HG03139 (cell line): ENCODE measurements at regions not wholly inside any gene's neighbourhood (a gene's known extent, or its start where the extent isn't known, plus 50 kb on each side); places are given as distances from the start of the nearest gene placed in this dataset.
"Not testable (repeated sequence)": the region's sequence is repeated elsewhere in the genome, so short reads cannot be mapped to it uniquely, and the experiment has no call there.

Experiments used
- ATAC-seq: cut with Tn5 transposase; IDR thresholded peaks from one replicate; pipeline ENCODE4 v1.9.1; 2021; ENCODE audit not compliant: unreplicated experiment

- peak; percentile 73 for ATAC-seq
These were observed 107.6 kb upstream of the CYRIA start for GRCh38 chr2:16773080-16773713.

DNA sequence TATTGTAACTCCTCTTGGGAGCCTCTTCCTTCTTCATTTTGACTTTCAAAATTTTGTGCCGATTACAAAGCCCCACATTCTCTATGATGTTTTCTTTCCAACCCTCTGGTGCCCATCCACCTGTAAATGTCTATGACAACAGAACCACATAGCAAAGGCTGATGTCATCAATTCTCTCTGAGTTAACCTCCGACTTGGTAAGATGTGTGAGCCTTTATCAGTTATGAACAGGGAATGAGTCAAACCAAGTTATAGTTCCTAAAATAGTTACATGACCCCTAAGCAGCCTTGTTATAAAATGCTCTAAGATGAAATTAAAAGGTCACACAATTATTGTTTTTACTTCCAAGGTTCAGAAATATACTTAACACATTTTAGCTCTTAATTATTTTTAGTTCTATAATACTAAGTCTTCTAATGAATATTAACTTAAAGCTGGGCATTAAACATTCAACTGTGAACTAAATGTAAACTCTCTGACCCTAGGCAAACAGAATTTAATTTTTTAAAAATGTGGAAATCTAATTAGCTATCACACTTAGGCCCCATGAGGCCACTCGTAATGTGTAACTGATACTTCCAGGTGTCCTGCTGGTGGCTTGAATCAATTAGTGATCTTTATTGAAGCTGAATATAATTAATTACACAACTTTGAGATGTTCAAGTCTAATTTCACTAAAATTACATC, 102.3 kb upstream of the CYRIA start:
- no peak for ATAC-seq

- ATAC-seq: no peak
These were observed 99.7 kb upstream of the CYRIA start for GRCh38 chr2:16765356-16765755.

DNA sequence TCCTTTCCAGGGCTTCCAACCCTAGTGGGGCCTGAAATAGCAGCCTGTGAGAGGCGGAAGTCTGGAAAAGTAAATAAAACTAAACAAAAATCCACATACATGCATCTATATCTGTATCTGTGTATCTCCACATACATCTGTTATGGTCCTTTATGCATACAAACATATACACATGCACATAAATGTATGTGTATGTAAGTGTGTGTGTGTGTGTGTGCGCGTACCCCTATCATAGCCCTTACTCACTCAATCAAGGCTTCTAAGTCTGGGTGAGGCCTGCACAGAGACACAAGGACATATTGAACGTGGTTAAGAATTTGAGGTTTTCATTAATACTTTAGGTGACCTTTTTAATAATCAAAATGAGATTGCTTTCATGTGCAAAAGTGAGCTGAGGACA, 98.9 kb upstream of the CYRIA start:
- ATAC-seq: no peak

DNA sequence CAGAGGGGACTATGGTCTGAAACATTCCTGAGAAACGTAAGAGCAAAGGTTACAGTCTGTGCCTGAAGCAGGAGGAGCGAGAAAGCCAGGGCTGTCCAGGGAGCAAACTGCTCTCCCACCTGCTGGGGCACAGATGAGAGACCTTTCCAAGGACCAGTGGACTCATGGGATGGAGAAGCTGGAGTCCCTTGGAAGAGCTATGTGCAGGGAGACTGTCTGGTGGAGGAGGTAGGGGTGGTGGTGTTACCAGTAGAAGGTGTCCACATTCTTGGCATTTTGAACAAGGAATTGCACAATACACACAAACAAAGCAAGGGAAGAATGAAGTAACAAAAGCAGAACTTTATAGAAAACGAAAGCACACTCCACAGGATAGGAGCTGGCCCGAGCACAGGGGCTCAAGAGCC, 97.9 kb upstream of the CYRIA start:
- no peak for ATAC-seq

- ATAC-seq: no peak
These were observed 97.4 kb upstream of the CYRIA start for GRCh38 chr2:16763056-16763455.

DNA sequence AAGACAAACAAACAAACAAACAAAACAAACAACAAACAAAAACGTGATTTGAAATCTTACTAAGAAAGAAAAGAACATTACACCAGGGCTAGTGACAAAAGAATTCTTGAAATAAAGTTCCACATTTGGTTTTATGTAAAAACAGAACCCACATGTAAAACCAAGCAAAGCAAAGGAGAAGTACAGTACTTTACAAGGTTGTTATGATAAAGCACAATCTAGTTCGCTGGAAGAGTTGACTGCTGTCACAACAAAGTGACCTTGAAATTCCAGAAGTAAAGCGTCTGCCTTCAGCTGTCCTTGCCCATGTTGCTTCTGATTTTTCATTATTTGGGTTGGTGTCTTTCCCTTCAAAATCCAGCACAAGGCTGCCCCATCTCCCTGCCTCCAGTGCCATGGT, 94.8 kb upstream of the CYRIA start:
- ATAC-seq: no peak

- peak; percentile 94 for ATAC-seq
These were observed 91.4 kb upstream of the CYRIA start for GRCh38 chr2:16756831-16757644.

GRCh38 chr2:16755442-16755841, 89.8 kb upstream of the CYRIA start:
- ATAC-seq: no peak

GRCh38 chr2:16753025-16753424, 87.4 kb upstream of the CYRIA start:
- not testable (repeated sequence) for ATAC-seq

DNA sequence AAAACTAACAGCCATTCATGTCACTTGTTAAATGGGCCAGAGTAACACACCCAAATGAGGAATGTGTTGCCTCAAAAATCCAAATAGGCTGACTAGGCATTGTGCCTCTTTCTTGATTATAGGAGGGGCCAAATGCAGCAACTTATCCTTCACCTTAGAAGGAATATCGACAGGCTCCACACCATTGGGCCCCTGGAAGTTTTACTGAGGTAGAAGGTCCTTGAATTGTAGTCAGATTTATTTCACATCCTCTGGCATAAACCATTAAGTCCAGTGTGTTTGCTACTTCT, 85.2 kb upstream of the CYRIA start:
- ATAC-seq: not testable (repeated sequence)

DNA sequence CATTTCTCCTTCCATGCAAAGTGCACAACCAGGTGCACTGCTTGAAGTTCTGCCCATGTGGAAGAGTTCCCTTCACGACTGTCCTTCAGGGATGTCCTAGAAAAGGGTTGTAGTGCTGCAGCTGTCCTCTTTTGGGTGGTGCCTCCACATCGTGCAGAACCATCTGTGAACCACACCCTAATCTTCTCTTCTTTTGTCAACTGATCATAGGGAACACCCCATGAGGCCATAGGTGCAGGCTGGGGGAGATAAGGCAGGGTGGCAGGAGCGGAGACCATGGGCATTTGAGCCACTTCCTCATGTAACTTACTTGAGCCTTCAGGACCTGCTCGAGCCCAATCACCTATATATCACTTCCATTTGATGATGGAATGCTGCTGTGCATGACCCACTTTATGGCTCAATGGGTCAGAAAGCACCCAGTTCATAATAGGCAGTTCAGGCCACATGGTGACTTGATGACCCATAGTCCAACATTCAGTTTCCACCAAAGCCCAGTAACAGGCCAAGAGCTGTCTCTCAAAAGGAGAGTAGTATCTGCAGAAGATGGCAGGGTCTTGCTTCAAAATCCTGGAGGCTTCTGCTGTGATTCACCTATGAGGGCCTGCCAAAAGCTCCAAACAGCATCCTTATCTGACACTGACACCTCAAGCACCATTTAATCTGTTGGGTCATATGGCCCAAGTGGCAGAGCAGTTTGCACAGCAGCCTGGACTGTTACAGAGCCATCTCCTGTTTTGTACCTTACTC, 84.7 kb upstream of the CYRIA start:
- no peak for ATAC-seq

DNA sequence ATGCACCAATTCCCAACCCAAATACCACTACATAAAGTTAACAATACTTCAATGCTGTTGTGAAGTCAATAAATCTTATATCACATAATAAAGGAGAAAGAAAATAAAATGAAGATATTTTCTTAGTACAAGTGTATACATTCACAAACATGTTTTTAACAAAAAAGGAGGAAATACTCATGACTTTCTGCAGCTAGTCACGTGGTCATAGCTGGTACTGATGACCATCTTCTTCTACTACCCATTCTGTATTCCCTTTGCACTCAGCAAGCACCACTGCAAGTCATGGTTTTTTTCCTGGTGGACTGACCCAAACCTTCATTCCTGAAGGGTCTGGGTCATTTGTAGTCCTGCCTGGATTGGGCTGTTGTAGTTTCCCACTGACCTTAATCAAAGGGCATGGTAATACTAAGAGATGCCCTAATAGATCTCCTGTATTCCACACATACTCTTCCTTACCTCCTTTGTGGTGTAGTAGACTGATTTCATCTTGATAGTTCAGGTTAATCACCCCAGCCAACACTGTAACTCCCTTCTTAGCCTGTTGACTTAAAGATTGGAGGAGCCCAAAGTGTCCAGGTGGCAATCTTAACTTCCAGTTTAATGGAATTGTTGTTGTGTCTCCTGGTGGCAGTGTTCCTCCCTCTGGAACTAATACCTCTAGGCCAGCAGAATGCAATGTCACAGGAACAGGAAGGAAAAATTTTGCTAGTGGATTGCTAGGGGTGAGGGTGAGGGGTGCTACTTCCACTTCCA, 83.1 kb upstream of the CYRIA start:
- ATAC-seq: not testable (repeated sequence)

DNA sequence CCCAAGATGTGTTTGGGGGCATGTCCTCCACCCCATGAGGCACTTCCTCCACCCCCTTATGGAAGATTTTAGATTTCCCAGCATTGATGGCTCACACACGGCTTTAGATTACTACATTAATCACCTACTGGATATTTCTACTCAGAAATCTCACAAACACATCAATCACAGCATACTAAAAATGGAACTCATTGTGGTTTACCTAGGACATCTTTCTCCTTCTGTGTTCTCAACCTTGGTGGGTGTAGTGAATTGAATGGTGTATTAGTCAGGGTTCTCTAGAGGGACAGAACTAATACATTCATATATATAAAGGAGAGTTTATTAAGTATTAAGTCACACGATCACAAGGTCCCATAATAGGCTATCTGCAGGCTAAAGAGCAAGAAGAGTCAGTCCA, 82.1 kb upstream of the CYRIA start:
- no peak for ATAC-seq

DNA sequence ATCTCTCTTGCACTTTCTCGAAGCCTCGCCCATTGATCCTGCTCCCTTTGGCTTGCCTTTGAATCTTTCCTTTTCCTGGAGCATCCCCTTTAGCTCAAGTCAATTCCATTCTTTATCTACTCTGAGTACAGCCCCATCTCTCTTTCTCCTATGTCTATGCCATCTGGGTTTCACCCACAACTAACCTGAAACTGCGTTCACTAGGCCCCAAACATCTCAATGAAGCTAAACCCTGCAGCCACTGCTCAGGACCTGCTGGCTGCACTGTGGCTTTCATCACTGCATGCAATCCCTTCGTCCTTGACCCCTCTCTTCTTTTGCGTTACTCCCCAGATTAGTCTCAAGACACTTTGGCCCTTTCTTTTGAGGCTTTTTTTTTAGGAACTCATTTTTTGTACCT, 81.6 kb upstream of the CYRIA start:
- no peak for ATAC-seq

DNA sequence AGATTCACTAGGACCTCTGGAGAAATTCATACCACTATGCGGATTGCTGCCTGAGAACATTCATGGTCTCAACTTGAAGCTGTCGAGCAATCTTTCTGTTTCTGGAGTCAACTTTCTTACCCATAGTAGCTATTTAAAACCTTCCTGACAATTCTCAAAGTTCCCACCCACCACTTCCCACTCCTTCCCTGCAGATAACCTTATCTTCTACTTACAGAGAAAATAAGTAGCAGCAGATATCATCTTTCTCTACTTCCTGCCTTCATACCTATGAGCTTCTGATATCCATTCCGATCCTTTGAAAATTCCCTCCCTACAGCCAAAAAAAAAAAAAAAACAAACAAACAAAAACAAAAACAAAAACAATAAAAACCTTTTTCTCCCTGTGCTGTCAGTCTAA, 81.2 kb upstream of the CYRIA start:
- no peak for ATAC-seq

GRCh38 chr2:16746329-16746728, 80.7 kb upstream of the CYRIA start:
- no peak for ATAC-seq

DNA sequence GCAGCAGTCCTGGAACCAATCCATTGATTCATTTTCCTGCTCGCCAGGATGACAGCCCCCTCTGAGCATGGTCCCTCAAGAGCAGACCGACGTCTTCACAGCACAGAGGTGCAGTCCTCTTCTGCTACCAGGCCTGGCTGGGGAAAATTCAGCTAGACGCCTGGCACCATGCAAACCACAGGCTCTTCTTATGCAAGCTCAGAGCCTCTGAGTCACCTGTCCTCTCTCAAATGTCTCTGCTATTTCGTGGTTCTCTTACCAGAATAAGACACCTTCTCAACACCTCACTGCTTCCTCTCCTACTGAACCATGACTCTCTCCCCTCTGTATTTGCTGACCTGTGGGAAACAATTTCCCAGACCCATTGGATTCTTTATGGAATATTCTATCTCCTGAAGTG, 79.8 kb upstream of the CYRIA start:
- ATAC-seq: no peak

GRCh38 chr2:16744521-16744920, 78.9 kb upstream of the CYRIA start:
- ATAC-seq: no peak

GRCh38 chr2:16742026-16742425, 76.4 kb upstream of the CYRIA start:
- no peak for ATAC-seq

- ATAC-seq: no peak
These were observed 75.9 kb upstream of the CYRIA start for GRCh38 chr2:16741498-16741897.
